ENCODE measurements at regions not wholly inside any gene's neighbourhood (a gene's known extent, or its start where the extent isn't known, plus 50 kb on each side); places are given as distances from the start of the nearest gene placed in this dataset.
A peak's percentile ranks its signal among the peaks of the same experiment; 100 is the strongest.
"Not testable (repeated sequence)": the region's sequence is repeated elsewhere in the genome, so short reads cannot be mapped to it uniquely, and the experiment has no call there.

- no peak overlapping the region for H3K4me3 ChIP-seq (ENCODE audit: low read depth, low read length)
- H3K36me3 ChIP-seq (ENCODE audit: control insufficient read depth, insufficient read depth, low read length) = no peaks in the 10 kb centered on the region
- 92% methylated on average over 12 of the region's 12 CpGs for WGBS (ENCODE audit: insufficient coverage)
- DNase-seq (ENCODE audit: low read depth in 4 of 6, low spot score in 6 of 6) = no peak
- H3K9me3 ChIP-seq (ENCODE audit: control insufficient read depth, insufficient read depth, low read length) = no peaks in the 10 kb centered on the region
- H3K4me1 ChIP-seq (ENCODE audit: control insufficient read depth, insufficient read depth, low read length) = no peaks in the 10 kb centered on the region
- no peaks in the 10 kb centered on the region for H3K27me3 ChIP-seq (ENCODE audit: control insufficient read depth, insufficient read depth, low read length)
- no peak overlapping the region for H3K27ac ChIP-seq (ENCODE audit: low read depth, low read length)
Measured at GRCh38 chr10:131548176-131548575, 236.7 kb upstream of the TCERG1L start.

GRCh38 chr10:131549116-131549515, 237.6 kb upstream of the TCERG1L start:
- H3K27ac ChIP-seq (ENCODE audit: low read depth, low read length) = no peak overlapping the region
- no peaks in the 10 kb centered on the region for H3K27me3 ChIP-seq (ENCODE audit: control insufficient read depth, insufficient read depth, low read length)
- no peak for DNase-seq (ENCODE audit: low read depth in 4 of 6, low spot score in 6 of 6)
- no peaks in the 10 kb centered on the region for H3K36me3 ChIP-seq (ENCODE audit: control insufficient read depth, insufficient read depth, low read length)
- H3K4me3 ChIP-seq (ENCODE audit: low read depth, low read length) = no peak overlapping the region
- 94% methylated on average over 8 of the region's 8 CpGs for WGBS (ENCODE audit: insufficient coverage)
- H3K4me1 ChIP-seq (ENCODE audit: control insufficient read depth, insufficient read depth, low read length) = no peaks in the 10 kb centered on the region
- no peaks in the 10 kb centered on the region for H3K9me3 ChIP-seq (ENCODE audit: control insufficient read depth, insufficient read depth, low read length)

GRCh38 chr10:131553121-131553520, 241.6 kb upstream of the TCERG1L start:
- Histone ChIP-seq H3K36me3 (ENCODE audit: control insufficient read depth, insufficient read depth, low read length) (no peaks in the 10 kb centered on the region), H3K9me3 (ENCODE audit: control insufficient read depth, insufficient read depth, low read length) (no peaks in the 10 kb centered on the region), H3K4me1 (ENCODE audit: control insufficient read depth, insufficient read depth, low read length) (no peaks in the 10 kb centered on the region), H3K27me3 (ENCODE audit: control insufficient read depth, insufficient read depth, low read length) (no peaks in the 10 kb centered on the region), H3K27ac (ENCODE audit: low read depth, low read length) (no peak overlapping the region), H3K4me3 (ENCODE audit: low read depth, low read length) (no peak overlapping the region)
- 83% methylated on average over 2 of the region's 6 CpGs for WGBS (ENCODE audit: insufficient coverage)
- no peak for DNase-seq (ENCODE audit: low read depth in 4 of 6, low spot score in 6 of 6)

GRCh38 chr10:131553581-131553980, 242.1 kb upstream of the TCERG1L start:
- Histone ChIP-seq H3K9me3 (ENCODE audit: control insufficient read depth, insufficient read depth, low read length) (no peaks in the 10 kb centered on the region), H3K27me3 (ENCODE audit: control insufficient read depth, insufficient read depth, low read length) (no peaks in the 10 kb centered on the region), H3K27ac (ENCODE audit: low read depth, low read length) (no peak overlapping the region), H3K36me3 (ENCODE audit: control insufficient read depth, insufficient read depth, low read length) (no peaks in the 10 kb centered on the region), H3K4me3 (ENCODE audit: low read depth, low read length) (no peak overlapping the region), H3K4me1 (ENCODE audit: control insufficient read depth, insufficient read depth, low read length) (no peaks in the 10 kb centered on the region)
- 85% methylated on average over 6 of the region's 8 CpGs for WGBS (ENCODE audit: insufficient coverage)
- DNase-seq (ENCODE audit: low read depth in 4 of 6, low spot score in 6 of 6) = no peak

- Histone ChIP-seq H3K4me3 (ENCODE audit: low read depth, low read length) (no peak overlapping the region), H3K27ac (ENCODE audit: low read depth, low read length) (no peak overlapping the region)
- WGBS (ENCODE audit: insufficient coverage) = 82% methylated on average over 11 of the region's 11 CpGs
Measured at GRCh38 chr10:131554821-131555220, 243.3 kb upstream of the TCERG1L start.

GRCh38 chr10:131555406-131555805, 243.9 kb upstream of the TCERG1L start:
- Histone ChIP-seq H3K9me3 (ENCODE audit: control insufficient read depth, insufficient read depth, low read length) (no peaks in the 10 kb centered on the region), H3K36me3 (ENCODE audit: control insufficient read depth, insufficient read depth, low read length) (no peaks in the 10 kb centered on the region), H3K4me1 (ENCODE audit: control insufficient read depth, insufficient read depth, low read length) (no peaks in the 10 kb centered on the region), H3K27me3 (ENCODE audit: control insufficient read depth, insufficient read depth, low read length) (no peaks in the 10 kb centered on the region), H3K27ac (ENCODE audit: low read depth, low read length) (no peak overlapping the region), H3K4me3 (ENCODE audit: low read depth, low read length) (no peak overlapping the region)
- WGBS (ENCODE audit: insufficient coverage) = 76% methylated on average over 6 of the region's 7 CpGs
- no peak for DNase-seq (ENCODE audit: low read depth in 4 of 6, low spot score in 6 of 6)

More at GRCh38 chr10:131554821-131555220, 243.3 kb upstream of the TCERG1L start:
- Histone ChIP-seq H3K36me3 (ENCODE audit: control insufficient read depth, insufficient read depth, low read length) (no peaks in the 10 kb centered on the region), H3K4me1 (ENCODE audit: control insufficient read depth, insufficient read depth, low read length) (no peaks in the 10 kb centered on the region), H3K9me3 (ENCODE audit: control insufficient read depth, insufficient read depth, low read length) (no peaks in the 10 kb centered on the region), H3K27me3 (ENCODE audit: control insufficient read depth, insufficient read depth, low read length) (no peaks in the 10 kb centered on the region)
- DNase-seq (ENCODE audit: low read depth in 4 of 6, low spot score in 6 of 6) = no peak

GRCh38 chr10:131556061-131556896, 244.8 kb upstream of the TCERG1L start:
- H3K36me3 ChIP-seq (ENCODE audit: control insufficient read depth, insufficient read depth, low read length) = no peaks in the 10 kb centered on the region
- no peak overlapping the region for H3K27ac ChIP-seq (ENCODE audit: low read depth, low read length)
- no peaks in the 10 kb centered on the region for H3K9me3 ChIP-seq (ENCODE audit: control insufficient read depth, insufficient read depth, low read length)
- no peak for DNase-seq (ENCODE audit: low read depth in 4 of 6, low spot score in 6 of 6)
- H3K27me3 ChIP-seq (ENCODE audit: control insufficient read depth, insufficient read depth, low read length) = no peaks in the 10 kb centered on the region
- H3K4me3 ChIP-seq (ENCODE audit: low read depth, low read length) = no peak overlapping the region
- WGBS (ENCODE audit: insufficient coverage) = 84% methylated on average over 14 of the region's 17 CpGs
- H3K4me1 ChIP-seq (ENCODE audit: control insufficient read depth, insufficient read depth, low read length) = no peaks in the 10 kb centered on the region

- no peak overlapping the region for H3K4me3 ChIP-seq (ENCODE audit: low read depth, low read length)
- H3K9me3 ChIP-seq (ENCODE audit: control insufficient read depth, insufficient read depth, low read length) = no peaks in the 10 kb centered on the region
- WGBS (ENCODE audit: insufficient coverage) = 89% methylated on average over 3 of the region's 12 CpGs
- H3K36me3 ChIP-seq (ENCODE audit: control insufficient read depth, insufficient read depth, low read length) = no peaks in the 10 kb centered on the region
- H3K27me3 ChIP-seq (ENCODE audit: control insufficient read depth, insufficient read depth, low read length) = no peaks in the 10 kb centered on the region
- H3K27ac ChIP-seq (ENCODE audit: low read depth, low read length) = no peak overlapping the region
- peak in 2 of 6 donors; percentile 70 to 88 for DNase-seq (ENCODE audit: low read depth in 4 of 6, low spot score in 6 of 6)
- H3K4me1 ChIP-seq (ENCODE audit: control insufficient read depth, insufficient read depth, low read length) = no peaks in the 10 kb centered on the region
Measured at GRCh38 chr10:131556897-131557495, 245.5 kb upstream of the TCERG1L start.

- H3K36me3 ChIP-seq (ENCODE audit: control insufficient read depth, insufficient read depth, low read length); H3K4me1 ChIP-seq (ENCODE audit: control insufficient read depth, insufficient read depth, low read length); H3K4me3 ChIP-seq (ENCODE audit: low read depth, low read length); DNase-seq (ENCODE audit: low read depth in 4 of 6, low spot score in 6 of 6); H3K27me3 ChIP-seq (ENCODE audit: control insufficient read depth, insufficient read depth, low read length); H3K9me3 ChIP-seq (ENCODE audit: control insufficient read depth, insufficient read depth, low read length); H3K27ac ChIP-seq (ENCODE audit: low read depth, low read length): not testable (repeated sequence)
- 100% methylated on average over 3 of the region's 9 CpGs for WGBS (ENCODE audit: insufficient coverage)
Measured at GRCh38 chr10:131557956-131558355, 246.4 kb upstream of the TCERG1L start.

GRCh38 chr10:131559450-131559911, 248.0 kb upstream of the TCERG1L start:
- Histone ChIP-seq H3K27me3 (ENCODE audit: control insufficient read depth, insufficient read depth, low read length) (no peaks in the 10 kb centered on the region), H3K4me3 (ENCODE audit: low read depth, low read length) (no peak overlapping the region), H3K36me3 (ENCODE audit: control insufficient read depth, insufficient read depth, low read length) (no peaks in the 10 kb centered on the region), H3K27ac (ENCODE audit: low read depth, low read length) (no peak overlapping the region), H3K4me1 (ENCODE audit: control insufficient read depth, insufficient read depth, low read length) (no peaks in the 10 kb centered on the region), H3K9me3 (ENCODE audit: control insufficient read depth, insufficient read depth, low read length) (no peaks in the 10 kb centered on the region)
- WGBS (ENCODE audit: insufficient coverage) = 77% methylated on average over 8 of the region's 15 CpGs
- no peak for DNase-seq (ENCODE audit: low read depth in 4 of 6, low spot score in 6 of 6)
